ENCODE measurements at regions not wholly inside any gene's neighbourhood (a gene's known extent, or its start where the extent isn't known, plus 50 kb on each side); places are given as distances from the start of the nearest gene placed in this dataset.
A peak's percentile ranks its signal among the peaks of the same experiment; 100 is the strongest.

DNA sequence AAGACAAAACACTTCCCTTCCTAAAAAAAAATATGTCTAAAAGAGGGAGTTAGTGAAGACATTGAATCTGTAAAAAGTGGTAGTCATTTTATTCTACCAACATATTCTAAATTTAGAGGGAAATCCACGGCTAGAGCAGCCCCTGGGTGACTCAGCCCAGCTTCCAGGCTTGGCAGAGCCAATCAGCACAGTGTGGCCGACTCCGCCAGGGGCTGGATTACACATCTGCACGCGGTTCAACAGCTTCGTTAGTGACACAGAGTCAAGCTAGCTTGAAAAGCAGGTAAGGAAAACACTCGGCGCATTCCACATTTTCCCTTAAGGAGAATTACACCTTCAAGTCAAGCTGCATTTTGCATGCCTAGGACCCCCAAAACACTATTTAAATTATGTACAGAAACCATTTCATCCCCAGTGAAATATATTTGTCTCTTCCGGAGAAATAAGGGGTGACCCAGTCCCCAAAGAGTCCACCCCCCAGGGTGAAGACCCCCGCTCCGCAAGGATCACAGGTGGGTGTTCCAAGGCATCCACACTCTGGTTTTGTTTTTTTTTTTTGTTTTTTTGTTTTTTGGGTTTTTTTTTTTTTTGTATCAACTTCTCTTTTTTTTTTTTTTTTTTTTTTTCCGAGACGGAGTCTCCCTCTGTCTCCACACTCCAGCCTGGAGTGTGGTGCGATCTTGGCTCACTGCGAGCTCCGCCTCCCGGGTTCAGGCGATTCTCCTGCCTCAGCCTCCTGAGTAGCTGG, 58.4 kb upstream of the ARID1B start:
- Histone ChIP-seq H3K4me3 (no peak overlapping the region), H3K9me3 (no peaks in the 10 kb centered on the region), H3K27me3 (no peaks in the 10 kb centered on the region), H3K36me3 (no peaks in the 10 kb centered on the region), H3K27ac (peak overlapping the region; percentile 96 to 97), H3K4me1 (peaks cover 5 to 16% of the 10 kb centered on the region in 2 donors)
- TF ChIP-seq, protein P1, sequence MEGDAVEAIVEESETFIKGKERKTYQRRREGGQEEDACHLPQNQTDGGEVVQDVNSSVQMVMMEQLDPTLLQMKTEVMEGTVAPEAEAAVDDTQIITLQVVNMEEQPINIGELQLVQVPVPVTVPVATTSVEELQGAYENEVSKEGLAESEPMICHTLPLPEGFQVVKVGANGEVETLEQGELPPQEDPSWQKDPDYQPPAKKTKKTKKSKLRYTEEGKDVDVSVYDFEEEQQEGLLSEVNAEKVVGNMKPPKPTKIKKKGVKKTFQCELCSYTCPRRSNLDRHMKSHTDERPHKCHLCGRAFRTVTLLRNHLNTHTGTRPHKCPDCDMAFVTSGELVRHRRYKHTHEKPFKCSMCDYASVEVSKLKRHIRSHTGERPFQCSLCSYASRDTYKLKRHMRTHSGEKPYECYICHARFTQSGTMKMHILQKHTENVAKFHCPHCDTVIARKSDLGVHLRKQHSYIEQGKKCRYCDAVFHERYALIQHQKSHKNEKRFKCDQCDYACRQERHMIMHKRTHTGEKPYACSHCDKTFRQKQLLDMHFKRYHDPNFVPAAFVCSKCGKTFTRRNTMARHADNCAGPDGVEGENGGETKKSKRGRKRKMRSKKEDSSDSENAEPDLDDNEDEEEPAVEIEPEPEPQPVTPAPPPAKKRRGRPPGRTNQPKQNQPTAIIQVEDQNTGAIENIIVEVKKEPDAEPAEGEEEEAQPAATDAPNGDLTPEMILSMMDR (IDR thresholded peaks at IDR 0.05) = no peak
- TF ChIP-seq POLR2A (IDR thresholded peaks at IDR 0.05) = no peak
- TF ChIP-seq POLR2AphosphoS5 (IDR thresholded peaks at IDR 0.05) = no peak
- intact Hi-C loops (cut with DNase I; ENCODE audit: low total_unique reads) = no loop called here
- no peak for DNase-seq (ENCODE audit: low spot score in 2 of 2)

DNA sequence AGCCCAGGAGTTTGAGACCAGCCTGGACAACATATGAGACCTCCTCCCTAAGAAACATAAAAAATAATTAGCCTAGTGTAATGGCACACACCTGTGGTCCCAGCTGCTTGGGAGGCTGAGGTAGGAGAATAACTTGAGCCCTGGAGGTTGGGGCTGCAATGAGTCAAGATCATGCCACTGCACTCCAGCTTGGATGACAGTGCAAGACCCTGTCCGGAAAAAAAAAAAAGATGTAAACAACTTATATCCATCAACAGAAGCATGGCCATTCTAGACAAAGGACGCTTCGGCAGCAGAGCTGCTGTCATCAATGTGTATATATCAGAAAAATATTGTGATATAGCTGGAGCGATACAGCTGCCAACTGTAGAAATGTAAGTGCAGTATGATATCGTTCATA, 59.6 kb upstream of the ARID1B start:
- no peaks in the 10 kb centered on the region for H3K27me3 ChIP-seq
- no peak for DNase-seq (ENCODE audit: low spot score in 2 of 2)
- peaks cover 5 to 16% of the 10 kb centered on the region in 2 donors for H3K4me1 ChIP-seq
- H3K36me3 ChIP-seq = no peaks in the 10 kb centered on the region
- no peak overlapping the region for H3K4me3 ChIP-seq
- TF ChIP-seq, protein P1 (IDR thresholded peaks at IDR 0.05) = no peak
- TF ChIP-seq POLR2A (IDR thresholded peaks at IDR 0.05) (no peak), POLR2AphosphoS5 (IDR thresholded peaks at IDR 0.05) (no peak)
- H3K27ac ChIP-seq = no peak overlapping the region
- H3K9me3 ChIP-seq = no peaks in the 10 kb centered on the region
- intact Hi-C loops (cut with DNase I; ENCODE audit: low total_unique reads) = no loop called here

DNA sequence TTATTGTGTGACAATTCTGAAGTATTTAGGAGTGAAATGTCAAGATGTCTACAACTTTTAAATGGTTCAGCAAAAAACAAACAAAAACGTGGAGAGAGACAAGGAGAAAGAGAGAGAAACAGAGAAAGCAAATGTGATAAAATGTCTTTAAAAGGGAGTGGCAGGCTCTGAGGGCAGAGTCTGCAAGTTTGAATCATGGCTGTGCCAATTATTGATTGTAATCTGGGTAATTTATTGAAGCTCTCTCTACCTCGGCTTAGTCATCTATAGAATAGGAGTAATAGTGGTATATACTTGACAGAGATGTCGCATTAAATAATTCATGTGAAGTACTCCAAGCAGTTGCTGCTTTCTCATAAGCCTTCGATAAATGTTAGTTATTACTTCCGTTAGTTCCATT, 61.3 kb upstream of the ARID1B start:
- H3K4me3 ChIP-seq = no peak overlapping the region
- no peak for TF ChIP-seq POLR2AphosphoS5 (IDR thresholded peaks at IDR 0.05)
- no peak for TF ChIP-seq POLR2A (IDR thresholded peaks at IDR 0.05)
- TF ChIP-seq, protein P1 (IDR thresholded peaks at IDR 0.05) = no peak
- no peaks in the 10 kb centered on the region for H3K36me3 ChIP-seq
- no peaks in the 10 kb centered on the region for H3K9me3 ChIP-seq
- no peak for DNase-seq (ENCODE audit: low spot score in 2 of 2)
- H3K27me3 ChIP-seq = no peaks in the 10 kb centered on the region
- intact Hi-C loops (cut with DNase I; ENCODE audit: low total_unique reads) = no loop called here
- H3K4me1 ChIP-seq = peaks cover 5 to 7% of the 10 kb centered on the region in 2 donors
- no peak overlapping the region for H3K27ac ChIP-seq

DNA sequence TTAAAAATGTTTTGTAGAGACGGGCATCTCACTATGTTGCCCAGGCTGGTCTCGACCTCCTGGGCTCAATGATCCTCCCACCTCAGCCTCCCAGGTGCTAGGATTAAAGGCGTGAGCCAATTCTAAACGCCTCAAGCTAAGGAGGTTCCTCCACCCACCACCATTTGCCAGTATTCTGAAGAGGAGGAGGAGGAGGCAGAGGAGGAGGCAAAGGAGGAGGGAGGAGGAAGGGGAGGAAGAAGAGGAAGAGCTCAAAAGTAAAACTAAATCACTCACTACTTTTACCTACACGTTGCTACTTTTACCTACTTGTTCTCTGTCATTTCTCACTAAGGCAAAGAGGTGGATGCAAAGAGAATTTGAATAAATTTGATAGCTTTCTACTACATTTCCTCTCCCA, 63.6 kb upstream of the ARID1B start:
- no peak for DNase-seq (ENCODE audit: low spot score in 2 of 2)
- Histone ChIP-seq H3K9me3 (no peaks in the 10 kb centered on the region), H3K36me3 (no peaks in the 10 kb centered on the region), H3K27ac (no peak overlapping the region), H3K4me3 (no peak overlapping the region), H3K27me3 (no peaks in the 10 kb centered on the region), H3K4me1 (no peaks in the 10 kb centered on the region)
- no peak for TF ChIP-seq POLR2AphosphoS5 (IDR thresholded peaks at IDR 0.05)
- TF ChIP-seq, protein P1 (IDR thresholded peaks at IDR 0.05) = no peak
- no peak for TF ChIP-seq POLR2A (IDR thresholded peaks at IDR 0.05)
- intact Hi-C loops (cut with DNase I; ENCODE audit: low total_unique reads) = no loop called here

DNA sequence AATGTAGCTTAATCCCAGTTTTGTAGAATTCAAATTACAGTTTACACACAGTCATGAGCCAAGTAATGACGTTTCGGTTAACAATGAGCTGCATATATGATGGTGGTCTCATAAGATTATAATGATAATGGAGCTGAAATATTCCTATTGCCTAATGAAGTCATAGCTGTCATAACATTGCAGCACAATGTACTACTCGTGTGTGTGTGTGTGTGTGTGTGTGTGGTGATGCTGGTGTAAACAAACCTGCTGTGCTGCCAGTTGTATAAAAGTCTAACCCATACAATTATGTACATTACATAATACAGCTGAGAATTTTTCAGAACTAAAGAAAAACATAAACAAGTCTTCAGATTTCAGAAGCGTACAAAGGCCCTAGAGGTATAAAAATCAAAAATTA, 66.7 kb upstream of the ARID1B start:
- intact Hi-C loops (cut with DNase I; ENCODE audit: low total_unique reads) = no loop called here
- DNase-seq (ENCODE audit: low spot score in 2 of 2) = no peak

More for the DNA sequence above, 66.7 kb upstream of the ARID1B start:
- Histone ChIP-seq H3K4me1 (no peaks in the 10 kb centered on the region), H3K36me3 (no peaks in the 10 kb centered on the region), H3K27ac (no peak overlapping the region), H3K9me3 (no peaks in the 10 kb centered on the region), H3K27me3 (no peaks in the 10 kb centered on the region), H3K4me3 (no peak overlapping the region)
- TF ChIP-seq POLR2AphosphoS5 (IDR thresholded peaks at IDR 0.05) (no peak), POLR2A (IDR thresholded peaks at IDR 0.05) (no peak)
- TF ChIP-seq, protein P1 (IDR thresholded peaks at IDR 0.05) = no peak

Measured in breast epithelium (tissue), 4 donors.